ENCODE measurements at regions not wholly inside any gene's neighbourhood (a gene's known extent, or its start where the extent isn't known, plus 50 kb on each side); places are given as distances from the start of the nearest gene placed in this dataset.
A peak's percentile ranks its signal among the peaks of the same experiment; 100 is the strongest.

GRCh38 chr10:113282564-113282963 is 270.3 kb upstream of the HABP2 start:
- H3K36me3 Mint-ChIP-seq (ENCODE audit: low read depth): no peaks in the 10 kb centered on the region
- no peak overlapping the region for H3K4me3 Mint-ChIP-seq (ENCODE audit: unreplicated experiment)
- no peaks in the 10 kb centered on the region for H3K9me3 Mint-ChIP-seq (ENCODE audit: low read depth)
- H3K27ac Mint-ChIP-seq (ENCODE audit: unreplicated experiment): no peak overlapping the region
- no peak for DNase-seq (ENCODE audit: low spot score)
- H3K27me3 Mint-ChIP-seq (ENCODE audit: low read depth): no peaks in the 10 kb centered on the region
- TF ChIP-seq CTCF (IDR thresholded peaks at IDR 0.05): no peak
- peaks cover 32% of the 10 kb centered on the region for H3K4me1 Mint-ChIP-seq (ENCODE audit: low read depth)

- no peak for DNase-seq (ENCODE audit: low spot score)
- H3K36me3 Mint-ChIP-seq (ENCODE audit: low read depth): no peaks in the 10 kb centered on the region
- H3K27me3 Mint-ChIP-seq (ENCODE audit: low read depth): no peaks in the 10 kb centered on the region
- no peak overlapping the region for H3K27ac Mint-ChIP-seq (ENCODE audit: unreplicated experiment)
- H3K4me3 Mint-ChIP-seq (ENCODE audit: unreplicated experiment): no peak overlapping the region
- H3K4me1 Mint-ChIP-seq (ENCODE audit: low read depth): peaks cover 30% of the 10 kb centered on the region
- no peaks in the 10 kb centered on the region for H3K9me3 Mint-ChIP-seq (ENCODE audit: low read depth)
- TF ChIP-seq CTCF (IDR thresholded peaks at IDR 0.05): peak; percentile 37
Observed at GRCh38 chr10:113283189-113283588, 269.7 kb upstream of the HABP2 start.

GRCh38 chr10:113284635-113285034 is 268.2 kb upstream of the HABP2 start:
- Mint-ChIP-seq H3K9me3 (ENCODE audit: low read depth) (no peaks in the 10 kb centered on the region), H3K4me1 (ENCODE audit: low read depth) (peaks cover 20% of the 10 kb centered on the region), H3K36me3 (ENCODE audit: low read depth) (no peaks in the 10 kb centered on the region), H3K27ac (ENCODE audit: unreplicated experiment) (no peak overlapping the region), H3K4me3 (ENCODE audit: unreplicated experiment) (no peak overlapping the region), H3K27me3 (ENCODE audit: low read depth) (no peaks in the 10 kb centered on the region)
- TF ChIP-seq CTCF (IDR thresholded peaks at IDR 0.05): no peak
- DNase-seq (ENCODE audit: low spot score): no peak

GRCh38 chr10:113285305-113285704 is 267.5 kb upstream of the HABP2 start:
- no peaks in the 10 kb centered on the region for H3K9me3 Mint-ChIP-seq (ENCODE audit: low read depth)
- H3K27ac Mint-ChIP-seq (ENCODE audit: unreplicated experiment): no peak overlapping the region
- no peaks in the 10 kb centered on the region for H3K27me3 Mint-ChIP-seq (ENCODE audit: low read depth)
- TF ChIP-seq CTCF (IDR thresholded peaks at IDR 0.05): no peak
- peaks cover 20% of the 10 kb centered on the region for H3K4me1 Mint-ChIP-seq (ENCODE audit: low read depth)
- no peaks in the 10 kb centered on the region for H3K36me3 Mint-ChIP-seq (ENCODE audit: low read depth)
- no peak overlapping the region for H3K4me3 Mint-ChIP-seq (ENCODE audit: unreplicated experiment)
- no peak for DNase-seq (ENCODE audit: low spot score)

- no peak for DNase-seq (ENCODE audit: low spot score)
- no peaks in the 10 kb centered on the region for H3K27me3 Mint-ChIP-seq (ENCODE audit: low read depth)
Observed at GRCh38 chr10:113287592-113287991, 265.3 kb upstream of the HABP2 start.

More at GRCh38 chr10:113287592-113287991, 265.3 kb upstream of the HABP2 start:
- Mint-ChIP-seq H3K27ac (ENCODE audit: unreplicated experiment) (no peak overlapping the region), H3K9me3 (ENCODE audit: low read depth) (no peaks in the 10 kb centered on the region), H3K4me3 (ENCODE audit: unreplicated experiment) (no peak overlapping the region), H3K4me1 (ENCODE audit: low read depth) (peaks cover 20% of the 10 kb centered on the region), H3K36me3 (ENCODE audit: low read depth) (no peaks in the 10 kb centered on the region)
- TF ChIP-seq CTCF (IDR thresholded peaks at IDR 0.05): no peak
